ENCODE measurements at regions not wholly inside any gene's neighbourhood (a gene's known extent, or its start where the extent isn't known, plus 50 kb on each side); places are given as distances from the start of the nearest gene placed in this dataset.

DNA sequence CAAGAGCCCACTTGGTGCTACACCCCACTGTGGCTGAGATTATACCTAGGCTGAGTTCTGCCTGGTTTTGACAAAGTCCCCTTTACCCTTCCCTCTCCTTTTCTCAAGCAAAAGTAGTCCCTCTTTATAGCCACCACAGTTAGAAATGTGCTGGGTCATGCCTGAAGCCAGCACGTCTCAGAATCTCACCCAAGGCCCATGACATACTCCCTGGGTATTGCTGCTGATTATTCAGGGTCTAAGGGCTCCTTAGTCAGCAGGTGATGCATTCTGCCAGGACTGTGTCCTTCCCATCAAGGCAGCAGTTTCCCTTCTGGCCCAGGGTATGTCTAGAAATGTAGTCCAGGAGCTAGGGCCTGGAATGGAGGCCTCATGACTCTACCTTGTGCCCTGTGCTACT is 67.3 kb upstream of the COX20 start:
- DNase-seq (ENCODE audit: extremely low read depth in 1 of 4, low spot score in 3 of 4) (no peak), ATAC-seq (peak; percentile 52), FAIRE-seq (no peak)
- H3K9me3 ChIP-seq (replicated peaks; ENCODE audit: control insufficient read depth, insufficient read depth, low read depth, low read length) = no peaks in the 10 kb centered on the region
- H3K27me3 ChIP-seq (ENCODE audit: control insufficient read depth in 2 of 2, insufficient read depth in 2 of 2, low read length in 2 of 2) = peaks cover 21 to 40% of the 10 kb centered on the region in 2 experiments
- no peaks in the 10 kb centered on the region for H4K20me1 ChIP-seq (replicated peaks; ENCODE audit: control insufficient read depth, insufficient read depth, low read length)
- H3K36me3 ChIP-seq (ENCODE audit: control insufficient read depth, insufficient read depth, low read length) = no peaks in the 10 kb centered on the region
- WGBS (ENCODE audit: insufficient coverage, low coverage, missing lambda C conversion rate) = 0% methylated on average over 1 of the region's 1 CpG
- no peak overlapping the region for H3K27ac ChIP-seq (ENCODE audit: extremely low read depth, low read depth, low read length)
- no TSS peak for BruUV-seq (replicated peaks)
- no peak overlapping the region for H2AFZ ChIP-seq (ENCODE audit: low read depth, low read length)
- H3K9me1 ChIP-seq (ENCODE audit: control insufficient read depth, insufficient read depth, low read length) = no peaks in the 10 kb centered on the region
- no peak for TF ChIP-seq MTA2 (IDR thresholded peaks at IDR 0.05; ENCODE audit: low read depth)
- TF ChIP-seq FOXK1 (CRISPR knock-in tag; IDR thresholded peaks at IDR 0.05; ENCODE audit: borderline replicate concordance) = no peak
- TF ChIP-seq MAFG (tag; conservative IDR thresholded peaks at IDR 0.05) = 0 out of 2 replicates have a peak, but pooled peaks have one; percentile 8
- 0 out of 2 replicates have a peak, but pooled peaks have one; percentile 48 for TF ChIP-seq NFE2 (IDR thresholded peaks at IDR 0.05; ENCODE audit: low read depth)
- no peak overlapping the region for H3K4me3 ChIP-seq
- CTCF ChIA-PET (ENCODE audit: low intra/inter-chr PET ratio) = no interaction called here
- no peaks in the 10 kb centered on the region for H3K4me1 ChIP-seq (replicated peaks in 1 of 2; ENCODE audit: control insufficient read depth in 2 of 2, insufficient read depth in 2 of 2, low read length in 2 of 2)
- POLR2A ChIA-PET = interaction anchor here (0.6 to 1.4 kb wide), 2 partner anchors 13 to 20 kb away, joined by 3 read pairs; no protein-coding TSS in a partner anchor
- in situ Hi-C loops (cut with MboI) (no loop called here), intact Hi-C loops (cut with micrococcal nuclease) (no loop called here)
- H3K9ac ChIP-seq (ENCODE audit: insufficient read depth in 1 of 2, low read depth in 2 of 2, low read length in 2 of 2) = no peak overlapping the region
- H3K4me2 ChIP-seq (ENCODE audit: insufficient read depth, low read length) = no peak overlapping the region
- H3K79me2 ChIP-seq (ENCODE audit: control insufficient read depth, insufficient read depth, low read length) = no peaks in the 10 kb centered on the region

DNA sequence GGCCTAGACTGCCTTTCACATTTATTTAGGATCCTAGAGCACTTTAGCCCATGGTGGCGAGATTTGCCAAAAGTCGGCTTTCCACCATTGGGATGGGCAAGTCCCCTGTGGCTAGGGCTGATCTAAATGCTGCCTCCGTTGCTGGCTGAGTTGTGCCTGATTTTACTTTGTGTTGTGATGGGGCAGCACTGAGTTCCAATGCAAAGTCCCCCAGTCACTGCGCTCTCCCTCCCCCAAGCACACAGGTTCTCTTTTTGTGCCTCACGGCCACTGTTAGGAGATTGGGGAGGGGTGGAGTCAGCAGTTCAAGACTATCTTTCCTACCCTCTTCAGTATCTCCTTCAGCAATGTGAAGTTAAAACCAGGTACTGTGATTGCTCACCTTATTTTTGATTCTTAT is 66.7 kb upstream of the COX20 start:
- no peak overlapping the region for H3K27ac ChIP-seq (ENCODE audit: extremely low read depth, low read depth, low read length)
- peaks cover 21 to 44% of the 10 kb centered on the region in 2 experiments for H3K27me3 ChIP-seq (ENCODE audit: control insufficient read depth in 2 of 2, insufficient read depth in 2 of 2, low read length in 2 of 2)
- H3K9ac ChIP-seq (ENCODE audit: insufficient read depth in 1 of 2, low read depth in 2 of 2, low read length in 2 of 2) = no peak overlapping the region
- no TSS peak for BruUV-seq (replicated peaks)
- H3K36me3 ChIP-seq (ENCODE audit: control insufficient read depth, insufficient read depth, low read length) = no peaks in the 10 kb centered on the region
- POLR2A ChIA-PET = interaction anchor here (0.6 to 1.4 kb wide), 2 partner anchors 12 to 19 kb away, joined by 3 read pairs; no protein-coding TSS in a partner anchor
- H3K9me1 ChIP-seq (ENCODE audit: control insufficient read depth, insufficient read depth, low read length) = no peaks in the 10 kb centered on the region
- WGBS (ENCODE audit: insufficient coverage, low coverage, missing lambda C conversion rate) = 6% methylated on average over 5 of the region's 5 CpGs
- H4K20me1 ChIP-seq (replicated peaks; ENCODE audit: control insufficient read depth, insufficient read depth, low read length) = no peaks in the 10 kb centered on the region
- H3K9me3 ChIP-seq (replicated peaks; ENCODE audit: control insufficient read depth, insufficient read depth, low read depth, low read length) = no peaks in the 10 kb centered on the region
- FAIRE-seq (no peak), ATAC-seq (peak; percentile 44; the same call in 2 of the 3 replicates), DNase-seq (ENCODE audit: extremely low read depth in 1 of 4, low spot score in 3 of 4) (no peak)
- H3K79me2 ChIP-seq (ENCODE audit: control insufficient read depth, insufficient read depth, low read length) = no peaks in the 10 kb centered on the region
- in situ Hi-C loops (cut with MboI) (no loop called here), intact Hi-C loops (cut with micrococcal nuclease) (no loop called here)
- H3K4me1 ChIP-seq (replicated peaks in 1 of 2; ENCODE audit: control insufficient read depth in 2 of 2, insufficient read depth in 2 of 2, low read length in 2 of 2) = no peaks in the 10 kb centered on the region
- no peak overlapping the region for H2AFZ ChIP-seq (ENCODE audit: low read depth, low read length)
- H3K4me2 ChIP-seq (ENCODE audit: insufficient read depth, low read length) = no peak overlapping the region
- CTCF ChIA-PET (ENCODE audit: low intra/inter-chr PET ratio) = no interaction called here
- no peak overlapping the region for H3K4me3 ChIP-seq
- TF ChIP-seq, protein P1, sequence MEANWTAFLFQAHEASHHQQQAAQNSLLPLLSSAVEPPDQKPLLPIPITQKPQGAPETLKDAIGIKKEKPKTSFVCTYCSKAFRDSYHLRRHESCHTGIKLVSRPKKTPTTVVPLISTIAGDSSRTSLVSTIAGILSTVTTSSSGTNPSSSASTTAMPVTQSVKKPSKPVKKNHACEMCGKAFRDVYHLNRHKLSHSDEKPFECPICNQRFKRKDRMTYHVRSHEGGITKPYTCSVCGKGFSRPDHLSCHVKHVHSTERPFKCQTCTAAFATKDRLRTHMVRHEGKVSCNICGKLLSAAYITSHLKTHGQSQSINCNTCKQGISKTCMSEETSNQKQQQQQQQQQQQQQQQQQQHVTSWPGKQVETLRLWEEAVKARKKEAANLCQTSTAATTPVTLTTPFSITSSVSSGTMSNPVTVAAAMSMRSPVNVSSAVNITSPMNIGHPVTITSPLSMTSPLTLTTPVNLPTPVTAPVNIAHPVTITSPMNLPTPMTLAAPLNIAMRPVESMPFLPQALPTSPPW (CRISPR knock-in tag; IDR thresholded peaks at IDR 0.05) = no peak
- TF ChIP-seq ZKSCAN8 (CRISPR knock-in tag; IDR thresholded peaks at IDR 0.05) (no peak), RBBP5 (IDR thresholded peaks at IDR 0.05; ENCODE audit: borderline replicate concordance, insufficient read depth, low read length, poor library complexity, severe bottlenecking) (no peak), ZNF134 (CRISPR knock-in tag; conservative IDR thresholded peaks at IDR 0.05) (no peak), ZNF707 (CRISPR knock-in tag; conservative IDR thresholded peaks at IDR 0.05) (no peak), MECOM (CRISPR knock-in tag; IDR thresholded peaks at IDR 0.05) (no peak)
- TF ChIP-seq, protein P2, sequence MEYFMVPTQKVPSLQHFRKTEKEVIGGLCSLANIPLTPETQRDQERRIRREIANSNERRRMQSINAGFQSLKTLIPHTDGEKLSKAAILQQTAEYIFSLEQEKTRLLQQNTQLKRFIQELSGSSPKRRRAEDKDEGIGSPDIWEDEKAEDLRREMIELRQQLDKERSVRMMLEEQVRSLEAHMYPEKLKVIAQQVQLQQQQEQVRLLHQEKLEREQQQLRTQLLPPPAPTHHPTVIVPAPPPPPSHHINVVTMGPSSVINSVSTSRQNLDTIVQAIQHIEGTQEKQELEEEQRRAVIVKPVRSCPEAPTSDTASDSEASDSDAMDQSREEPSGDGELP (CRISPR knock-in tag; IDR thresholded peaks at IDR 0.05; ENCODE audit: borderline replicate concordance) = no peak

Data from K562 (cell line).